ENCODE measurements at regions not wholly inside any gene's neighbourhood (a gene's known extent, or its start where the extent isn't known, plus 50 kb on each side); places are given as distances from the start of the nearest gene placed in this dataset.

- TF ChIP-seq CTCF (IDR thresholded peaks at IDR 0.05 in 2 of 3, conservative IDR thresholded peaks at IDR 0.05 in 1 of 3; ENCODE audit: borderline replicate concordance in 1 of 3, insufficient read depth in 1 of 3, low read depth in 2 of 3, low read length in 2 of 3) (no peak), SRF (IDR thresholded peaks at IDR 0.05; ENCODE audit: low read depth) (no peak), CEBPB (IDR thresholded peaks at IDR 0.05; ENCODE audit: low read depth) (no peak), YY1 (IDR thresholded peaks at IDR 0.05; ENCODE audit: extremely low read depth, insufficient replicate concordance, low read depth, low read length) (no peak), POLR2A (IDR thresholded peaks at IDR 0.05; ENCODE audit: borderline replicate concordance, extremely low read depth, insufficient read depth, insufficient read length) (no peak), RAD21 (IDR thresholded peaks at IDR 0.05; ENCODE audit: low read depth) (no peak), REST (IDR thresholded peaks at IDR 0.05; ENCODE audit: low read depth) (no peak), EZH2phosphoT487 (IDR thresholded peaks at IDR 0.05; ENCODE audit: borderline replicate concordance) (no peak), TCF7L2 (IDR thresholded peaks at IDR 0.05; ENCODE audit: borderline replicate concordance, extremely low read depth, insufficient read depth, insufficient read length) (no peak), POLR2AphosphoS5 (IDR thresholded peaks at IDR 0.05; ENCODE audit: low read depth, low read length) (no peak), ZNF274 (IDR thresholded peaks at IDR 0.05; ENCODE audit: low read depth, low read length) (no peak), SP1 (IDR thresholded peaks at IDR 0.05; ENCODE audit: low read depth) (no peak), MAX (IDR thresholded peaks at IDR 0.05) (no peak)
Measured at GRCh38 chr7:13117592-13117991, 430.2 kb downstream of the ARL4A start.

Data from HCT116 (cell line).